ENCODE measurements at regions not wholly inside any gene's neighbourhood (a gene's known extent, or its start where the extent isn't known, plus 50 kb on each side); places are given as distances from the start of the nearest gene placed in this dataset.
"Not testable (repeated sequence)": the region's sequence is repeated elsewhere in the genome, so short reads cannot be mapped to it uniquely, and the experiment has no call there.

DNA sequence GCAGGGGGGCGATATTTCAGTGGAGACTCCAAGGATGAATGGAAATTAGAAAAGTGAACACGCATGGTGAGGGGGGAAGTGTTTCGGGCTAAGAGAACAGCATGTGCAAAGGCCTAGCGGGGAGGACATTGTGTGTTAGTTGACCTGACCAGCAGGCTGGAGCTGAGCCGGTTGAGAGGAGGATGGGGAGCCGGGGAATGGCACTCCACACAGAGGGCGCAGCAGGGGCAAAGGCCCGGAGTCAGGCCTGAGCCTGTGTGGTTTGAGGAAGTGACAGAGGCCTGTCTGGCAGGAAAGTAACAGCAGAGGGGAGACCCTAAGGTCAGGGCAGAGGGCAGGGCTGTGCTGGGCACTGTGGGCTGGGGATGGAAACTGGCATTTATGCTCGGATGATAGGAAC is 83.2 kb upstream of the ZNF479 start:
- no peak overlapping the region for H3K4me3 ChIP-seq (ENCODE audit: low read length)
- H3K27me3 ChIP-seq (ENCODE audit: control insufficient read depth in 2 of 2, insufficient read depth in 2 of 2, low read length in 2 of 2) = no peaks in the 10 kb centered on the region
- peaks cover 0 to 43% (median 0%) of the 10 kb centered on the region in 3 experiments for H3K9me3 ChIP-seq (ENCODE audit: control insufficient read depth in 2 of 3, low read length in 3 of 3)
- DNase-seq (no peak), ATAC-seq (no peak)
- no peaks in the 10 kb centered on the region for H3K4me1 ChIP-seq (ENCODE audit: control insufficient read depth in 2 of 2, insufficient read depth in 2 of 2, low read length in 2 of 2)
- Mint-ChIP-seq H3K9me3 (peaks cover 45 to 90% (median 51%) of the 10 kb centered on the region in 11 donors), H3K4me3 (peak overlapping the region in 1 of 10 donors; percentile 33), H3K4me1 (peaks cover 0 to 4% (median 0%) of the 10 kb centered on the region in 7 donors), H3K27me3 (no peaks in the 10 kb centered on the region), H3K36me3 (peaks cover 3 to 36% (median 12%) of the 10 kb centered on the region in 5 donors), H3K27ac (no peak overlapping the region)
- no peak overlapping the region for H3K27ac ChIP-seq (ENCODE audit: low read depth, low read length)
- ChIA-PET POLR2A (no interaction called here), CTCF (no interaction called here)
- H3K36me3 ChIP-seq (ENCODE audit: control insufficient read depth in 2 of 3, insufficient read depth in 3 of 3, low read length in 3 of 3) = no peaks in the 10 kb centered on the region
- intact Hi-C loops (cut with micrococcal nuclease) = no loop called here

DNA sequence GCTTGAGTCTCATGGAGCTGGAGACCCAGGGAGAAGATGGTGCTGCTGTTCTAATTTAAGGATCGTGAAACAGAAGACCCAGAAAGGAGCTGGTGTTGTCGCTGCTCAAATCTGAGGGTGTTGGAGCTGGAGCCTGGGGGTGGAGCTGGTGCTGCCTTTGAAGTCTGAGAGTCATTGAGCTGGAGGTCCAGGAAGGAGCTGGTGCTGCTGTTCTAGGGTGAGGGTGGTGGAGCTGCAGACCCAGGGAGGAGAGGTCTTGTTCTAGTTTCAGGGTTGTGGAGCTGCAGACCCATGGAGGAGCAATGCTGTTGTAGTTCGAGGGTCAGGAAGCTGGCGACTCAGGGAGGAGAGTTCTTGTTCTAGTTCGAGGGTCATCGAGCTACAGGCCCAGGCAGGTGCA is 84.1 kb upstream of the ZNF479 start:
- Histone ChIP-seq H3K9me3 (ENCODE audit: control insufficient read depth in 2 of 3, low read length in 3 of 3) (peaks cover 0 to 46% (median 0%) of the 10 kb centered on the region in 3 experiments), H3K36me3 (ENCODE audit: control insufficient read depth in 2 of 3, insufficient read depth in 3 of 3, low read length in 3 of 3) (no peaks in the 10 kb centered on the region), H3K27me3 (ENCODE audit: control insufficient read depth in 2 of 2, insufficient read depth in 2 of 2, low read length in 2 of 2) (no peaks in the 10 kb centered on the region), H3K4me3 (ENCODE audit: low read length) (no peak overlapping the region), H3K4me1 (ENCODE audit: control insufficient read depth in 2 of 2, insufficient read depth in 2 of 2, low read length in 2 of 2) (no peaks in the 10 kb centered on the region), H3K27ac (ENCODE audit: low read depth, low read length) (no peak overlapping the region)
- ChIA-PET POLR2A (no interaction called here), CTCF (no interaction called here)
- intact Hi-C loops (cut with micrococcal nuclease) = no loop called here
- no peaks in the 10 kb centered on the region for H3K27me3 Mint-ChIP-seq
- no peak overlapping the region for H3K27ac Mint-ChIP-seq
- DNase-seq = no peak
- H3K4me1 Mint-ChIP-seq = peaks cover 0 to 4% (median 0%) of the 10 kb centered on the region in 7 donors
- no peak overlapping the region for H3K4me3 Mint-ChIP-seq
- no peak for ATAC-seq
- peaks cover 50 to 91% (median 59%) of the 10 kb centered on the region in 11 donors for H3K9me3 Mint-ChIP-seq
- H3K36me3 Mint-ChIP-seq = peaks cover 3 to 45% (median 12%) of the 10 kb centered on the region in 5 donors

GRCh38 chr7:57218196-57218716 is 86.0 kb upstream of the ZNF479 start:
- Histone ChIP-seq H3K27me3 (ENCODE audit: control insufficient read depth in 2 of 2, insufficient read depth in 2 of 2, low read length in 2 of 2) (no peaks in the 10 kb centered on the region), H3K4me1 (ENCODE audit: control insufficient read depth in 2 of 2, insufficient read depth in 2 of 2, low read length in 2 of 2) (no peaks in the 10 kb centered on the region), H3K36me3 (ENCODE audit: control insufficient read depth in 2 of 3, insufficient read depth in 3 of 3, low read length in 3 of 3) (no peaks in the 10 kb centered on the region), H3K9me3 (ENCODE audit: control insufficient read depth in 2 of 3, low read length in 3 of 3) (peaks cover 0 to 38% (median 0%) of the 10 kb centered on the region in 3 experiments), H3K27ac (ENCODE audit: low read depth, low read length) (no peak overlapping the region), H3K4me3 (ENCODE audit: low read length) (no peak overlapping the region)
- Mint-ChIP-seq H3K36me3 (peaks cover 3 to 47% (median 12%) of the 10 kb centered on the region in 5 donors), H3K9me3 (peaks cover 55 to 95% (median 65%) of the 10 kb centered on the region in 11 donors), H3K27me3 (no peaks in the 10 kb centered on the region), H3K27ac (peak overlapping the region in 1 of 9 donors; percentile 17), H3K4me1 (peaks cover 0 to 4% (median 0%) of the 10 kb centered on the region in 7 donors), H3K4me3 (no peak overlapping the region)
- intact Hi-C loops (cut with micrococcal nuclease) = no loop called here
- DNase-seq (no peak), ATAC-seq (no peak)
- ChIA-PET POLR2A (no interaction called here), CTCF (no interaction called here)

DNA sequence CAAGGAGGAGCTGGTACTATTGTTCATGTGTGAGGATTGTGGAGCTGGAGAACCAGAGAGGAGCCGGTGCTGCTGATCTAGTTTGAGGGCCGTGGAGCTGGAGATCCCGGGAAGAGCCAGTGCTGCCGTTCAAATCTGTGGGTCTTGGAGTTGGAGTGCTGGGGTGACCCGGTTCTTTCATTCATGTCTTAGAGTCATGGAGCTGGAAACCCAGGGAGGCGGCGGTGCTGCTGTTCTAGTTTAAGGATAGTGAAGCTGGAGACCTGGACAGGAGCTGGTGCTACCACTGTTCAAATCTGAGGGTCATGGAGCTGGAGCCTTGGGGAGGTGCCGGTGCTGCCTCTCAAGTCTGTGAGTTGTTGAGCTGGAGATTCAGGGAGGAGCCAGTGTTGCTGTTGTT is 88.5 kb upstream of the ZNF479 start:
- H3K36me3 ChIP-seq (ENCODE audit: control insufficient read depth in 2 of 3, insufficient read depth in 3 of 3, low read length in 3 of 3) = no peaks in the 10 kb centered on the region
- H3K9me3 Mint-ChIP-seq = peaks cover 47 to 92% (median 56%) of the 10 kb centered on the region in 11 donors
- peaks cover 0 to 4% (median 0%) of the 10 kb centered on the region in 7 donors for H3K4me1 Mint-ChIP-seq
- no peak for DNase-seq
- no peak overlapping the region for H3K4me3 Mint-ChIP-seq
- H3K27me3 Mint-ChIP-seq = no peaks in the 10 kb centered on the region
- no peak for ATAC-seq
- peaks cover 3 to 42% (median 12%) of the 10 kb centered on the region in 5 donors for H3K36me3 Mint-ChIP-seq
- H3K9me3 ChIP-seq (ENCODE audit: control insufficient read depth in 2 of 3, low read length in 3 of 3) = peaks cover 0 to 34% (median 0%) of the 10 kb centered on the region in 3 experiments
- no peaks in the 10 kb centered on the region for H3K4me1 ChIP-seq (ENCODE audit: control insufficient read depth in 2 of 2, insufficient read depth in 2 of 2, low read length in 2 of 2)
- no peak overlapping the region for H3K4me3 ChIP-seq (ENCODE audit: low read length)
- no peaks in the 10 kb centered on the region for H3K27me3 ChIP-seq (ENCODE audit: control insufficient read depth in 2 of 2, insufficient read depth in 2 of 2, low read length in 2 of 2)
- H3K27ac ChIP-seq (ENCODE audit: low read depth, low read length) = no peak overlapping the region
- H3K27ac Mint-ChIP-seq = peak overlapping the region in 1 of 9 donors; percentile 32
- ChIA-PET POLR2A (no interaction called here), CTCF (no interaction called here)
- intact Hi-C loops (cut with micrococcal nuclease) = no loop called here

- H3K27me3 Mint-ChIP-seq = no peaks in the 10 kb centered on the region
- Histone ChIP-seq H3K36me3 (ENCODE audit: control insufficient read depth in 2 of 3, insufficient read depth in 3 of 3, low read length in 3 of 3) (no peaks in the 10 kb centered on the region), H3K4me3 (ENCODE audit: low read length) (no peak overlapping the region), H3K27ac (ENCODE audit: low read depth, low read length) (no peak overlapping the region), H3K27me3 (ENCODE audit: control insufficient read depth in 2 of 2, insufficient read depth in 2 of 2, low read length in 2 of 2) (no peaks in the 10 kb centered on the region), H3K9me3 (ENCODE audit: control insufficient read depth in 2 of 3, low read length in 3 of 3) (peaks cover 0 to 13% (median 0%) of the 10 kb centered on the region in 3 experiments), H3K4me1 (ENCODE audit: control insufficient read depth in 2 of 2, insufficient read depth in 2 of 2, low read length in 2 of 2) (no peaks in the 10 kb centered on the region)
- peaks cover 0 to 24% (median 1%) of the 10 kb centered on the region in 5 donors for H3K36me3 Mint-ChIP-seq
- peaks cover 16 to 88% (median 36%) of the 10 kb centered on the region in 11 donors for H3K9me3 Mint-ChIP-seq
- no peak for ATAC-seq
- ChIA-PET CTCF (no interaction called here), POLR2A (no interaction called here)
- H3K4me1 Mint-ChIP-seq = no peaks in the 10 kb centered on the region
- intact Hi-C loops (cut with micrococcal nuclease) = no loop called here
- no peak overlapping the region for H3K4me3 Mint-ChIP-seq
- no peak overlapping the region for H3K27ac Mint-ChIP-seq
- DNase-seq = no peak
Observed at GRCh38 chr7:57225666-57226065, 93.4 kb upstream of the ZNF479 start.

- H3K27ac Mint-ChIP-seq; POLR2A ChIA-PET; H3K27me3 ChIP-seq (ENCODE audit: control insufficient read depth in 2 of 2, insufficient read depth in 2 of 2, low read length in 2 of 2); DNase-seq; H3K4me3 ChIP-seq (ENCODE audit: low read length); H3K27me3 Mint-ChIP-seq; H3K27ac ChIP-seq (ENCODE audit: low read depth, low read length); ATAC-seq; CTCF ChIA-PET; H3K4me1 Mint-ChIP-seq; H3K36me3 ChIP-seq (ENCODE audit: control insufficient read depth in 2 of 3, insufficient read depth in 3 of 3, low read length in 3 of 3); H3K4me1 ChIP-seq (ENCODE audit: control insufficient read depth in 2 of 2, insufficient read depth in 2 of 2, low read length in 2 of 2); intact Hi-C loops (cut with micrococcal nuclease): not testable (repeated sequence)
- peak overlapping the region in 1 of 10 donors; percentile 8 for H3K4me3 Mint-ChIP-seq
- peaks cover 0 to 45% (median 0%) of the 10 kb centered on the region in 3 experiments for H3K9me3 ChIP-seq (ENCODE audit: control insufficient read depth in 2 of 3, low read length in 3 of 3)
- H3K9me3 Mint-ChIP-seq = peaks cover 15 to 73% (median 40%) of the 10 kb centered on the region in 11 donors
- H3K36me3 Mint-ChIP-seq = peaks cover 0 to 24% (median 6%) of the 10 kb centered on the region in 5 donors
Observed at GRCh38 chr7:57241236-57241635, 109.0 kb upstream of the ZNF479 start.

- POLR2A ChIA-PET; H3K4me3 Mint-ChIP-seq; H3K27ac ChIP-seq (ENCODE audit: low read depth, low read length); H3K4me1 Mint-ChIP-seq; H3K27me3 ChIP-seq (ENCODE audit: control insufficient read depth in 2 of 2, insufficient read depth in 2 of 2, low read length in 2 of 2); DNase-seq; ATAC-seq; intact Hi-C loops (cut with micrococcal nuclease); CTCF ChIA-PET; H3K4me3 ChIP-seq (ENCODE audit: low read length); H3K4me1 ChIP-seq (ENCODE audit: control insufficient read depth in 2 of 2, insufficient read depth in 2 of 2, low read length in 2 of 2); H3K27ac Mint-ChIP-seq; H3K27me3 Mint-ChIP-seq; H3K36me3 ChIP-seq (ENCODE audit: control insufficient read depth in 2 of 3, insufficient read depth in 3 of 3, low read length in 3 of 3): not testable (repeated sequence)
- H3K36me3 Mint-ChIP-seq = peaks cover 0 to 27% (median 5%) of the 10 kb centered on the region in 5 donors
- H3K9me3 Mint-ChIP-seq = peaks cover 13 to 77% (median 42%) of the 10 kb centered on the region in 11 donors
- peaks cover 0 to 54% (median 0%) of the 10 kb centered on the region in 3 experiments for H3K9me3 ChIP-seq (ENCODE audit: control insufficient read depth in 2 of 3, low read length in 3 of 3)
Observed at GRCh38 chr7:57243551-57243950, 111.3 kb upstream of the ZNF479 start.

Measured in naive thymus-derived CD4-positive, alpha-beta T cell (primary cell).